ENCODE measurements at regions not wholly inside any gene's neighbourhood (a gene's known extent, or its start where the extent isn't known, plus 50 kb on each side); places are given as distances from the start of the nearest gene placed in this dataset.

DNA sequence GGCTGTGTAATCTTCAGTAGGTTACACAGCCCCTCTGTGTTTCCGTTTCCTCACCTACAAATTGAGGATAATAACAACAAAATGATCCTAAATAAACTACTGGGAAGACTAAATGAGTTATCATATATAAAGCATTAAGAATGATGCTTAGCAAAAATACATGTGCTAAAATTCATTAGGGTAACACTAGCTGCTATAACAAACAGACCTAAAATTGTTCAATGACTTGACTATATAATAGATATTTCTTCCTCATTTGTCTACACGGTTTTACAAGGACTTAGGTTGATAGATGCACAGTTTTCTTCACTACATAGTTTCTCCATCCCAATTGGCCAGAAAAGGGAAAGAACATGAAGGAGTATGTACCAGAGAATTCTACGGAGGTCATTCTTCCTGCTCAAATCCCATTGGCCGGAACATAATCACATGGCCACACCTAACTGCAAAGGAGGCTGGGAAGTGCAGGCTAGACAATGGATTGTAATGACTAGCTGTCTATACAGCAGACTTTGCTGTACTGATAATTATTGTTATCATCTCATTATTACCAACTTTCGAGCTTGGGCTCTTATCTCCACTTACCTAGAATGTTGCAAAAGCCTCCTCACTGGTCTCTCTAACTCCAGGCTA, 223.5 kb upstream of the NUDT4 start:
- Histone ChIP-seq H3K79me2 (no peaks in the 10 kb centered on the region), H3K27ac (peak overlapping the region; percentile 79), H3K9me2 (replicated peaks; ENCODE audit: insufficient read depth) (no peaks in the 10 kb centered on the region), H3K9me3 (ENCODE audit: low read depth) (no peaks in the 10 kb centered on the region), H3K4me2 (peak overlapping the region; percentile 33), H4K20me1 (ENCODE audit: insufficient read depth, poor library complexity, severe bottlenecking) (no peaks in the 10 kb centered on the region), H3K27me3 (no peaks in the 10 kb centered on the region), H3K4me1 (ENCODE audit: insufficient read depth) (peaks cover 19% of the 10 kb centered on the region), H2AFZ (no peak overlapping the region), H3K4me3 (no peak overlapping the region), H3K36me3 (replicated peaks; ENCODE audit: insufficient read depth, low read depth) (no peaks in the 10 kb centered on the region)
- DNase-seq (ENCODE audit: low spot score) = no peak
- 79% methylated on average over 5 of the region's 5 CpGs for WGBS (ENCODE audit: low lambda C conversion rate, missing lambda C conversion rate)
- TF ChIP-seq EZH2phosphoT487 (IDR thresholded peaks at IDR 0.05; ENCODE audit: low read depth, severe bottlenecking, unreplicated experiment) (no peak), EZH2 (IDR thresholded peaks at IDR 0.05; ENCODE audit: borderline replicate concordance) (no peak)
- TF ChIP-seq, protein P1, sequence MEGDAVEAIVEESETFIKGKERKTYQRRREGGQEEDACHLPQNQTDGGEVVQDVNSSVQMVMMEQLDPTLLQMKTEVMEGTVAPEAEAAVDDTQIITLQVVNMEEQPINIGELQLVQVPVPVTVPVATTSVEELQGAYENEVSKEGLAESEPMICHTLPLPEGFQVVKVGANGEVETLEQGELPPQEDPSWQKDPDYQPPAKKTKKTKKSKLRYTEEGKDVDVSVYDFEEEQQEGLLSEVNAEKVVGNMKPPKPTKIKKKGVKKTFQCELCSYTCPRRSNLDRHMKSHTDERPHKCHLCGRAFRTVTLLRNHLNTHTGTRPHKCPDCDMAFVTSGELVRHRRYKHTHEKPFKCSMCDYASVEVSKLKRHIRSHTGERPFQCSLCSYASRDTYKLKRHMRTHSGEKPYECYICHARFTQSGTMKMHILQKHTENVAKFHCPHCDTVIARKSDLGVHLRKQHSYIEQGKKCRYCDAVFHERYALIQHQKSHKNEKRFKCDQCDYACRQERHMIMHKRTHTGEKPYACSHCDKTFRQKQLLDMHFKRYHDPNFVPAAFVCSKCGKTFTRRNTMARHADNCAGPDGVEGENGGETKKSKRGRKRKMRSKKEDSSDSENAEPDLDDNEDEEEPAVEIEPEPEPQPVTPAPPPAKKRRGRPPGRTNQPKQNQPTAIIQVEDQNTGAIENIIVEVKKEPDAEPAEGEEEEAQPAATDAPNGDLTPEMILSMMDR (IDR thresholded peaks at IDR 0.05; ENCODE audit: poor library complexity) = no peak

DNA sequence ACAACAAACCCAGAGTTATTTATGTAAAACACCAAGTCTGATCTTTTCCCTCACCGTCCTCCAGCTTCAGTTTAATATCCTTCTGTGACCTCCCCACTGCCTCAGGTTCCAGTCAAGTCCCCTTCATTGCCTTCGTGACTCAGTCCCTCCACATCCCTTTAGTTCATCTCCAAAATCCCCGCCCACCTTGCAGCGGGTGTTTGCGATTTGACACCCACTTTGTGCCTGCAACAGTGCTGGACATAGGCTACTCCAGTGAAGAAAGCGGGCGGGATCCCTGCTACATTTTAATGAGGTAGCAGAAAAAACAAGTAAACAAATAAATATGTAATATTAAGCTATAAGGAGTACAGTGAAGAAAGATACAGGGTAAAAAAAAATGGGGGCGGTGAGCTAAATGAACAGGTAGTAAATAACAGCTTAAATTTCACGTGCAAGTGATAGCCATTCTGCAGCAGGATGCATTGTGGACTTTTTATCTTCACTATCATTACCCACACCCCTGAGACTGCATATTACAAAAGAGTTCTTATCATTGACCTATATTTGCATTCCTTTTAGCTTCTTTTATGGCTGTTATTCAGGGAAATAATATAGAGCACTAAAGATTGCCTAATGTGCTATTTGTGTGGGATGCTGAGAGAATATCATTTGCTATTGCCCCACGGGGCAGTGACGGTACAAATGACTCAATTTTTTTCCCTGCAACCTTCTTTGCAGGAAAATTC, 222.8 kb upstream of the NUDT4 start:
- Histone ChIP-seq H4K20me1 (ENCODE audit: insufficient read depth, poor library complexity, severe bottlenecking) (no peaks in the 10 kb centered on the region), H3K9me2 (replicated peaks; ENCODE audit: insufficient read depth) (no peaks in the 10 kb centered on the region), H3K4me2 (peak overlapping the region; percentile 35), H3K79me2 (no peaks in the 10 kb centered on the region), H2AFZ (no peak overlapping the region), H3K36me3 (replicated peaks; ENCODE audit: insufficient read depth, low read depth) (no peaks in the 10 kb centered on the region), H3K9me3 (ENCODE audit: low read depth) (no peaks in the 10 kb centered on the region), H3K4me1 (ENCODE audit: insufficient read depth) (peaks cover 14% of the 10 kb centered on the region), H3K27me3 (no peaks in the 10 kb centered on the region), H3K4me3 (no peak overlapping the region), H3K27ac (peak overlapping the region; percentile 80)
- peak; percentile 50 for DNase-seq (ENCODE audit: low spot score)
- WGBS (ENCODE audit: low lambda C conversion rate, missing lambda C conversion rate) = 55% methylated on average over 11 of the region's 11 CpGs
- TF ChIP-seq EZH2 (IDR thresholded peaks at IDR 0.05; ENCODE audit: borderline replicate concordance) (no peak), EZH2phosphoT487 (IDR thresholded peaks at IDR 0.05; ENCODE audit: low read depth, severe bottlenecking, unreplicated experiment) (no peak)
- TF ChIP-seq, protein P1 (IDR thresholded peaks at IDR 0.05; ENCODE audit: poor library complexity) = no peak

DNA sequence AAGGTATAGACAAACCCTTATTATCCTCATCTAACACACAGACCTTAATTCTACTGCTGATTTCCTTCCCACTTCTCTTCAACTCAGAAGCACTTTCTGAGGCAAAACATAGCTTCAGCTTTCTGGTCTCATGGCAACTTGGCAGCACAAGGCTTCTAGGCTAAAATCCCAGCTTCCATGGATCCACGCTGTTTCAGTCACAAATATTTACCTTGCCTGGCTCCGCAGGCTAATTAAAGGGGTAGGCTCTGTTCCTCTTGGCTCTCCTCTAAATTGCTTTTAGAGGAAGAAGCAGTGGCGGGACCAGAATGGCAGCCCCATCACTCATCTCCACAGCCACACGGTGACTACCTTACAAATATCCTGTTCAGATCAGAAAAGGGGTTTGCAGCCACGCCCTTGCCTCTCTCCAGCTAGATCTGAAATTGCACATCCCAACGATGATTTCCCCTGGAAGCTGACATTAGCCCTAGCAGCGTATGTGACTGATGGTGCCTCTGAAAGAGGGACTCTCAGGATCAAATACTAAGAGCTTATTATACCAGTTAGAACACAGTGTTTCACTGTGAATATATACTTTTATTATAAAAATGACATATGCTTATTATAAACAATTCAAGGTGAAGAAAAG, 221.5 kb upstream of the NUDT4 start:
- Histone ChIP-seq H2AFZ (peak overlapping the region; percentile 4), H3K4me3 (no peak overlapping the region), H4K20me1 (ENCODE audit: insufficient read depth, poor library complexity, severe bottlenecking) (no peaks in the 10 kb centered on the region), H3K4me2 (peak overlapping the region; percentile 35), H3K36me3 (replicated peaks; ENCODE audit: insufficient read depth, low read depth) (no peaks in the 10 kb centered on the region), H3K27me3 (no peaks in the 10 kb centered on the region), H3K9me2 (replicated peaks; ENCODE audit: insufficient read depth) (no peaks in the 10 kb centered on the region), H3K9me3 (ENCODE audit: low read depth) (no peaks in the 10 kb centered on the region), H3K27ac (peak overlapping the region; percentile 80), H3K79me2 (no peaks in the 10 kb centered on the region), H3K4me1 (ENCODE audit: insufficient read depth) (peaks cover 8% of the 10 kb centered on the region)
- WGBS (ENCODE audit: low lambda C conversion rate, missing lambda C conversion rate) = 43% methylated on average over 7 of the region's 7 CpGs
- no peak for TF ChIP-seq EZH2 (IDR thresholded peaks at IDR 0.05; ENCODE audit: borderline replicate concordance)
- no peak for TF ChIP-seq EZH2phosphoT487 (IDR thresholded peaks at IDR 0.05; ENCODE audit: low read depth, severe bottlenecking, unreplicated experiment)
- TF ChIP-seq, protein P1 (IDR thresholded peaks at IDR 0.05; ENCODE audit: poor library complexity) = no peak
- DNase-seq (ENCODE audit: low spot score) = no peak
